Testis (tissue), 2 donors: ENCODE measurements at regions not wholly inside any gene's neighbourhood (a gene's known extent, or its start where the extent isn't known, plus 50 kb on each side); places are given as distances from the start of the nearest gene placed in this dataset.

Source experiments
- CTCF ChIP-seq, 3 experiments: fragments of 450-650 bp in 2 of 3; fragments of 200-600 bp in 1 of 3; sonication (generic) in 1 of 3; IDR thresholded peaks; one replicate each; pipeline ENCODE4 v1.5.1; 2016 to 2019; ENCODE audit warnings: antibody characterized with exemption in 3 of 3, mild to moderate bottlenecking in 2 of 3, moderate library complexity in 1 of 3
- POLR2A ChIP-seq: fragments of 450-650 bp; IDR thresholded peaks from one replicate; pipeline ENCODE4 v1.6.1; 2017; ENCODE audit warnings: antibody characterized with exemption, mild to moderate bottlenecking, moderate library complexity

GRCh38 chr4:27210956-27211355 lies 350.3 kb downstream of the STIM2 start:
- no peak for TF ChIP-seq CTCF (IDR thresholded peaks at IDR 0.05)
- TF ChIP-seq POLR2A = no peak
